Stimulated activated CD4-positive, alpha-beta T cell treated with anti-CD3 and anti-CD28 coated beads, Interleukin-2, amount 100 ng/mL, for 48 hours (primary cell): ENCODE measurements at regions not wholly inside any gene's neighbourhood (a gene's known extent, or its start where the extent isn't known, plus 50 kb on each side); places are given as distances from the start of the nearest gene placed in this dataset.

Experiments used
- DNase-seq, 2 donors: peaks; one replicate each; pipeline ENCODE4 v3.0.0-alpha.2; 2020

DNA sequence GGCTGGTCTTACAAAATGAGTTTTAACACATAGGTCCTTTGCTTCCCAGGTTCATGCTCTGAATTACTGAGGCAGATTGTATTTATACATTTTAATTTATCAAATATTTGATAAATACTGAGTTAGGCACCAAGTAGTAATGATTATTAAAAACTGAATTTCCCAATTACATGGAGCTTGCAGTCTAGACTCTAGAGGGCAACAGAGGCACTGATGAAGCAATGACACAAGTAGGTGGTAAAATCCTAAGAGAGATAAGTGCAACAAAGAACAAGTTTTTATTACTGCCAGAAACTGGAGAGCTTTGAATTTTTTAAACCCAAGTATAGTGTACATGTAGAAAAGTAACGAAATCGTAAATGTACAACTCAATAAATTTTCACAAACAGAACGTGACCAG, 406.2 kb upstream of the RARB start:
- no peak for DNase-seq

GRCh38 chr3:25023876-25024275, 404.2 kb upstream of the RARB start:
- DNase-seq = no peak

DNA sequence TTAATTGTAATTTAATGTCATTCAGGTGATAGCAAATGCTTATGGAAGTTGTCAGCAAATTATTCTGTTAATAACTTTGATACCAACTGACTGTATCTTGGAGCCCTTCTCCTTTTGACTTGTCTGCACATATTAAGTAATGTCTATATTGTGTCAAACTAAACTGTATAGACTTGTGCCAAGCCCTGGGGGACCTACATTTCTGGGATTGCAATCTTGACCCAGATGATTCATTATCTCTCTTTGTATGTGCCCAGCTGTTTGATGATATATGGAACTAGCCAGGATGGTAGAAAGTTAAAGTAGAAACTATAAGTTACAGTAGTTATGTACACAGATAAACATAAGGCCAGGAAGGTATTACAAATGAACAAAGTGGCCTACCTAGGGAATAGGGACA, 402.8 kb upstream of the RARB start:
- no peak for DNase-seq

GRCh38 chr3:25027650-25028049, 400.4 kb upstream of the RARB start:
- no peak for DNase-seq

GRCh38 chr3:25029820-25030219, 398.2 kb upstream of the RARB start:
- no peak for DNase-seq

GRCh38 chr3:25032344-25032743, 395.7 kb upstream of the RARB start:
- no peak for DNase-seq

GRCh38 chr3:25033407-25034029, 394.5 kb upstream of the RARB start:
- peak; percentile 2 to 9 for DNase-seq

GRCh38 chr3:25035526-25035925, 392.5 kb upstream of the RARB start:
- DNase-seq = no peak

DNA sequence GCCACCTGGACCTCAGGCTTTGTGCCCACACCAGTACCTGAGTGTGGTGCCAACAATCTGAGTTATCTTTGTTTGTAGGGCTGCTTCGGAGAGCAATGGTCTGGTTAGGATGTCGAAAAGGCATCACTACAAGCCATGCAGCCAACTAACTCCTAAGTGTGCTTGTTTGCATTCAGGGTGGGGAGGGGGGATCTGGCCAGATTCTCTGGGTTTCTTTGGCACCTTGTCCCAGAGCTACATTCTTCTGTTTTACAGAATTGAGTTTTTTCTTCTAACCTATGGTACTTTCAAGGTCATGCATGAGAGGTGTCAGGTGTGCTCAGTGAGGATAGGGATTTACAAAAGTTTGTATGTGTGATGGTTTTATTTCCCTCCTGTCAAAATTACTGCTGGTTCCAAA, 391.4 kb upstream of the RARB start:
- DNase-seq = no peak

- DNase-seq = no peak
Observed at GRCh38 chr3:25037049-25037547, 391.0 kb upstream of the RARB start.

DNA sequence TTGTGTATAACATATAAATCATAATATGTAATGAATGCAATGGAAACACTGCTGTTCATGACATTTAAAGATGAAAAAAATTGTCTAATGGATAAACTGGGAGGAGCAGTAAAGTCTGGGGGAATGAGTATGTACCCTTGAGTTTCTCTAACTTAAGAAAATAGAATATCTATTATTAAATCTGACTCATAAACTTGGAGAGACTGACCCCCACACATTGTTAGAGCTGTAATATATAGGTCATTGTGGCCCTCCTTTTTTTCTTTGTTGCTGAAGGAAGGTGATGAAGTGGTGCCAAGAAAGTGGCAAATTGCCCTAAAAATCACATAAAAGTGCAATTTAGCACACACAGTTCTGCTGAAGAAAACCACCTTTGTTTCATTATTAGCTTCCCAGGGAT, 389.8 kb upstream of the RARB start:
- DNase-seq = no peak

DNA sequence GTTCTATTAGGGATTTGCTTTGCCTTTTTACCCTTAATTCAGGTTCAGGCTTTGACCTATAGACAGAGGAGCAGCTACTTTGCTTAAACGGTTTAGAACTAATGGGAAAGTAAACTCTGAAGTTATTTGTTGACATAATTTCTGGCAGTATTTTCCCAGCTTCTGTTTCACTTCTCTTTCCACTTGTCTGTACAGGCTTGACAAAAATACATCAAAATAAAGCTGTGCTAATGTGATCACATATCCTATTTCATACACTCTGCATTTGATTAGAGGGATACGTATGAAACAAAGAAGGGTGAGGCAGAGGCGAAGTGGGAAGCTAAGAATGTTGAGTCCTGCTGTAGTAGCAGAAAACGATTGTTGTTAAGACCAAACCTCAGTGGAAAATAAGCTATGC, 389.1 kb upstream of the RARB start:
- no peak for DNase-seq

- DNase-seq = no peak
Observed at GRCh38 chr3:25040748-25041147, 387.3 kb upstream of the RARB start.

GRCh38 chr3:25041871-25042584, 386.0 kb upstream of the RARB start:
- no peak for DNase-seq

GRCh38 chr3:25043177-25043576, 384.9 kb upstream of the RARB start:
- no peak for DNase-seq

DNA sequence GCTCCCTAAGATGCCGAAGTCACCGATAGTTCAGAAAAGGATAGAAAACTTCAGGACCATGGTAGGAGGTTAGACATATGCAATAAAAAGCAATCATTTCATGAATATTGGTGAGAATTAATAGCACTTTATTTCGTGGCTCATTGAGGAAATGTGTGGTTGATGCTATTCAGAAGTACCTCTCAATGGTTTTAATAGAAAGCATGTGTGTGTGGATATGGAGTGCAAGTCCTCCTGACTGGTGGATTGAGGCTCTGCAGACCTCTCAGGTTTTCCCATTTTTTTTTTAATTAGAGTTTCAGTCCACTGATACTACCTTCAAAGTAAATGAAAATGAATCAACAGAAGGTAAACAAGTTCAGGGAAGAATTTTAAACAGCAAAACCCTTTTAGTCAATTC, 384.3 kb upstream of the RARB start:
- DNase-seq = no peak

- no peak for DNase-seq
Observed at GRCh38 chr3:25044762-25045710, 383.0 kb upstream of the RARB start.

GRCh38 chr3:25046911-25047771, 380.9 kb upstream of the RARB start:
- no peak for DNase-seq

- DNase-seq = no peak
Observed at GRCh38 chr3:25049304-25049703, 378.8 kb upstream of the RARB start.

GRCh38 chr3:25053360-25053759, 374.7 kb upstream of the RARB start:
- no peak for DNase-seq

DNA sequence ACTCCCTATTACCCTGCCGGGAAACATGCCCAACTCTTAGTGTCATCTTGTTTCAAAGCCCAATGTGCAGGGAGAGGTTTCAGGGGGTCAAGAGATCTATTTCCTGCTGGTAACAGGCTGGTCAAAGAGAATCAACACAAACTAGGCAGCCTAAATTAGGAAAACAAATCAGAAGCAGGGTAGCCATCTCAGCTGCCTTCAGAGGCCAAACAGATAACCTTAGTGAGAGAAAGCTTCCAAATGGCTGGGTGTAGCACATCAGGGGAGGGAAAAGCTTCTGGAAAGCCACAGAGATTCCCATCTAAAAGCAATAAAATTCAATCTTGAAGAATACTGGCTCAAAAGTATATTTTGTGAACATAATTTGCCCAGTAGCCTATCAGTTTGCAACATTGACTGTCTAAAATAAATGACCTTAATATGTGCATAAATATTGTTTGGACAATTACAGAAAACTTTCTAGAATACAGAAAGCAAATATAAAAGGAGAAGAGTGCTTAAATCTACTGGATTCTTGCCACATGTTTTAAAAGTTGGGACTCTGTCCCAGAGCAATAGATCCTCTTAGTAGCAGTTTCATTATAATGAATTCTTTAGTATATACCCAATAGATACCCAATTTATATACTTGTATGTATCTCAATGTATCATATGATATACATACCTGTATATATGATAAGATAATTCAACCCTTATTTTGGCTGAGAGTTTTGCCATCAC, 371.9 kb upstream of the RARB start:
- no peak for DNase-seq

- no peak for DNase-seq
Observed at GRCh38 chr3:25056803-25057351, 371.2 kb upstream of the RARB start.
